ENCODE measurements at regions not wholly inside any gene's neighbourhood (a gene's known extent, or its start where the extent isn't known, plus 50 kb on each side); places are given as distances from the start of the nearest gene placed in this dataset.

- ATAC-seq (ENCODE audit: low read depth in 2 of 2) (no peak), DNase-seq (no peak)
- Mint-ChIP-seq H3K4me3 (no peak overlapping the region), H3K27ac (no peak overlapping the region), H3K36me3 (no peaks in the 10 kb centered on the region), H3K9me3 (peaks cover 0 to 3% (median 0%) of the 10 kb centered on the region in 7 donors), H3K27me3 (peaks cover 4% of the 10 kb centered on the region), H3K4me1 (no peaks in the 10 kb centered on the region)
- H3K4me1 ChIP-seq (ENCODE audit: control insufficient read depth, insufficient read depth, low read length, poor library complexity, severe bottlenecking): no peaks in the 10 kb centered on the region
- H3K4me3 ChIP-seq (ENCODE audit: low read depth, low read length): no peak overlapping the region
- no peak overlapping the region for H3K27ac ChIP-seq (ENCODE audit: insufficient read depth, low read length, poor library complexity, severe bottlenecking)
- no peaks in the 10 kb centered on the region for H3K9me3 ChIP-seq (ENCODE audit: control insufficient read depth in 2 of 2, low read length in 2 of 2)
- H3K36me3 ChIP-seq (ENCODE audit: control insufficient read depth, insufficient read depth, low read length): no peaks in the 10 kb centered on the region
- no peaks in the 10 kb centered on the region for H3K27me3 ChIP-seq (ENCODE audit: control insufficient read depth, insufficient read depth, low read length)
Observed at GRCh38 chr3:127488141-127488672, 102.3 kb downstream of the TPRA1 start.

GRCh38 chr3:127487196-127487595 lies 103.3 kb downstream of the TPRA1 start:
- no peak for DNase-seq
- H3K27ac Mint-ChIP-seq: no peak overlapping the region
- peaks cover 0 to 3% (median 0%) of the 10 kb centered on the region in 7 donors for H3K9me3 Mint-ChIP-seq

GRCh38 chr3:127486321-127486944 lies 104.1 kb downstream of the TPRA1 start:
- Mint-ChIP-seq H3K36me3 (no peaks in the 10 kb centered on the region), H3K27me3 (peaks cover 9% of the 10 kb centered on the region), H3K27ac (no peak overlapping the region), H3K4me1 (no peaks in the 10 kb centered on the region), H3K9me3 (peaks cover 0 to 3% (median 0%) of the 10 kb centered on the region in 7 donors), H3K4me3 (no peak overlapping the region)
- Histone ChIP-seq H3K27me3 (ENCODE audit: control insufficient read depth, insufficient read depth, low read length) (no peaks in the 10 kb centered on the region), H3K36me3 (ENCODE audit: control insufficient read depth, insufficient read depth, low read length) (no peaks in the 10 kb centered on the region), H3K4me3 (ENCODE audit: low read depth, low read length) (no peak overlapping the region), H3K9me3 (ENCODE audit: control insufficient read depth in 2 of 2, low read length in 2 of 2) (no peaks in the 10 kb centered on the region), H3K4me1 (ENCODE audit: control insufficient read depth, insufficient read depth, low read length, poor library complexity, severe bottlenecking) (no peaks in the 10 kb centered on the region), H3K27ac (ENCODE audit: insufficient read depth, low read length, poor library complexity, severe bottlenecking) (no peak overlapping the region)
- DNase-seq (no peak), ATAC-seq (ENCODE audit: low read depth in 2 of 2) (no peak)

More at GRCh38 chr3:127487196-127487595, 103.3 kb downstream of the TPRA1 start:
- no peak overlapping the region for H3K27ac ChIP-seq (ENCODE audit: insufficient read depth, low read length, poor library complexity, severe bottlenecking)
- no peaks in the 10 kb centered on the region for H3K27me3 ChIP-seq (ENCODE audit: control insufficient read depth, insufficient read depth, low read length)
- no peaks in the 10 kb centered on the region for H3K9me3 ChIP-seq (ENCODE audit: control insufficient read depth in 2 of 2, low read length in 2 of 2)
- ATAC-seq (ENCODE audit: low read depth in 2 of 2): no peak
- H3K4me3 ChIP-seq (ENCODE audit: low read depth, low read length): no peak overlapping the region
- H3K4me1 Mint-ChIP-seq: no peaks in the 10 kb centered on the region
- no peak overlapping the region for H3K4me3 Mint-ChIP-seq
- no peaks in the 10 kb centered on the region for H3K36me3 ChIP-seq (ENCODE audit: control insufficient read depth, insufficient read depth, low read length)
- peaks cover 9% of the 10 kb centered on the region for H3K27me3 Mint-ChIP-seq
- no peaks in the 10 kb centered on the region for H3K4me1 ChIP-seq (ENCODE audit: control insufficient read depth, insufficient read depth, low read length, poor library complexity, severe bottlenecking)
- H3K36me3 Mint-ChIP-seq: no peaks in the 10 kb centered on the region

GRCh38 chr3:127485396-127486170 lies 105.0 kb downstream of the TPRA1 start:
- no peaks in the 10 kb centered on the region for H3K9me3 ChIP-seq (ENCODE audit: control insufficient read depth in 2 of 2, low read length in 2 of 2)
- Mint-ChIP-seq H3K27me3 (peaks cover 9% of the 10 kb centered on the region), H3K4me1 (no peaks in the 10 kb centered on the region), H3K27ac (peak overlapping the region in 1 of 3 donors; percentile 82), H3K36me3 (no peaks in the 10 kb centered on the region), H3K9me3 (peaks cover 0 to 3% (median 0%) of the 10 kb centered on the region in 7 donors), H3K4me3 (no peak overlapping the region)
- no peaks in the 10 kb centered on the region for H3K36me3 ChIP-seq (ENCODE audit: control insufficient read depth, insufficient read depth, low read length)
- no peak for DNase-seq
- no peaks in the 10 kb centered on the region for H3K27me3 ChIP-seq (ENCODE audit: control insufficient read depth, insufficient read depth, low read length)
- no peaks in the 10 kb centered on the region for H3K4me1 ChIP-seq (ENCODE audit: control insufficient read depth, insufficient read depth, low read length, poor library complexity, severe bottlenecking)
- H3K4me3 ChIP-seq (ENCODE audit: low read depth, low read length): no peak overlapping the region
- no peak for ATAC-seq (ENCODE audit: low read depth in 2 of 2)
- no peak overlapping the region for H3K27ac ChIP-seq (ENCODE audit: insufficient read depth, low read length, poor library complexity, severe bottlenecking)

GRCh38 chr3:127484601-127485388 lies 105.7 kb downstream of the TPRA1 start:
- Mint-ChIP-seq H3K4me1 (no peaks in the 10 kb centered on the region), H3K27ac (peak overlapping the region in 1 of 3 donors; percentile 82), H3K9me3 (peaks cover 0 to 3% (median 0%) of the 10 kb centered on the region in 7 donors), H3K4me3 (no peak overlapping the region), H3K27me3 (peaks cover 9% of the 10 kb centered on the region), H3K36me3 (no peaks in the 10 kb centered on the region)
- no peak overlapping the region for H3K27ac ChIP-seq (ENCODE audit: insufficient read depth, low read length, poor library complexity, severe bottlenecking)
- H3K4me1 ChIP-seq (ENCODE audit: control insufficient read depth, insufficient read depth, low read length, poor library complexity, severe bottlenecking): no peaks in the 10 kb centered on the region
- no peaks in the 10 kb centered on the region for H3K36me3 ChIP-seq (ENCODE audit: control insufficient read depth, insufficient read depth, low read length)
- ATAC-seq (ENCODE audit: low read depth in 2 of 2): no peak
- H3K9me3 ChIP-seq (ENCODE audit: control insufficient read depth in 2 of 2, low read length in 2 of 2): no peaks in the 10 kb centered on the region
- no peak overlapping the region for H3K4me3 ChIP-seq (ENCODE audit: low read depth, low read length)
- DNase-seq: no peak
- no peaks in the 10 kb centered on the region for H3K27me3 ChIP-seq (ENCODE audit: control insufficient read depth, insufficient read depth, low read length)

- H3K36me3 Mint-ChIP-seq: no peaks in the 10 kb centered on the region
- H3K4me3 ChIP-seq (ENCODE audit: low read depth, low read length): no peak overlapping the region
- H3K36me3 ChIP-seq (ENCODE audit: control insufficient read depth, insufficient read depth, low read length): no peaks in the 10 kb centered on the region
- H3K27me3 ChIP-seq (ENCODE audit: control insufficient read depth, insufficient read depth, low read length): no peaks in the 10 kb centered on the region
- DNase-seq (peak in 1 of 3 donors; percentile 20), ATAC-seq (ENCODE audit: low read depth in 2 of 2) (no peak)
- no peaks in the 10 kb centered on the region for H3K4me1 ChIP-seq (ENCODE audit: control insufficient read depth, insufficient read depth, low read length, poor library complexity, severe bottlenecking)
- H3K9me3 Mint-ChIP-seq: peaks cover 0 to 3% (median 0%) of the 10 kb centered on the region in 7 donors
- no peaks in the 10 kb centered on the region for H3K4me1 Mint-ChIP-seq
- H3K27me3 Mint-ChIP-seq: peaks cover 9% of the 10 kb centered on the region
- H3K27ac ChIP-seq (ENCODE audit: insufficient read depth, low read length, poor library complexity, severe bottlenecking): no peak overlapping the region
- H3K4me3 Mint-ChIP-seq: no peak overlapping the region
- H3K27ac Mint-ChIP-seq: no peak overlapping the region
- H3K9me3 ChIP-seq (ENCODE audit: control insufficient read depth in 2 of 2, low read length in 2 of 2): no peaks in the 10 kb centered on the region
Observed at GRCh38 chr3:127483902-127484591, 106.5 kb downstream of the TPRA1 start.

- Mint-ChIP-seq H3K4me3 (no peak overlapping the region), H3K27me3 (peaks cover 9% of the 10 kb centered on the region), H3K27ac (peak overlapping the region in 1 of 3 donors; percentile 35), H3K9me3 (peaks cover 0 to 3% (median 0%) of the 10 kb centered on the region in 7 donors), H3K36me3 (no peaks in the 10 kb centered on the region), H3K4me1 (no peaks in the 10 kb centered on the region)
- DNase-seq (no peak), ATAC-seq (ENCODE audit: low read depth in 2 of 2) (no peak)
- H3K4me1 ChIP-seq (ENCODE audit: control insufficient read depth, insufficient read depth, low read length, poor library complexity, severe bottlenecking): no peaks in the 10 kb centered on the region
- H3K27me3 ChIP-seq (ENCODE audit: control insufficient read depth, insufficient read depth, low read length): no peaks in the 10 kb centered on the region
- H3K4me3 ChIP-seq (ENCODE audit: low read depth, low read length): no peak overlapping the region
- no peak overlapping the region for H3K27ac ChIP-seq (ENCODE audit: insufficient read depth, low read length, poor library complexity, severe bottlenecking)
- no peaks in the 10 kb centered on the region for H3K9me3 ChIP-seq (ENCODE audit: control insufficient read depth in 2 of 2, low read length in 2 of 2)
- H3K36me3 ChIP-seq (ENCODE audit: control insufficient read depth, insufficient read depth, low read length): no peaks in the 10 kb centered on the region
Observed at GRCh38 chr3:127483005-127483641, 107.4 kb downstream of the TPRA1 start.

Measured in CD4-positive, CD25-positive, alpha-beta regulatory T cell (primary cell).